ENCODE measurements at regions not wholly inside any gene's neighbourhood (a gene's known extent, or its start where the extent isn't known, plus 50 kb on each side); places are given as distances from the start of the nearest gene placed in this dataset.
"Not testable (repeated sequence)": the region's sequence is repeated elsewhere in the genome, so short reads cannot be mapped to it uniquely, and the experiment has no call there.

- DNase-seq: no peak
Measured at GRCh38 chr1:58183286-58183685, 363.2 kb downstream of the OMA1 start.

GRCh38 chr1:58180537-58180936 is 366.0 kb downstream of the OMA1 start:
- no peak for DNase-seq

- not testable (repeated sequence) for DNase-seq
Measured at GRCh38 chr1:58169160-58169559, 377.4 kb downstream of the OMA1 start.

- DNase-seq: not testable (repeated sequence)
Measured at GRCh38 chr1:58167131-58167530, 379.4 kb downstream of the OMA1 start.

GRCh38 chr1:58166417-58166816 is 380.1 kb downstream of the OMA1 start:
- no peak for DNase-seq

GRCh38 chr1:58165073-58165472 is 381.5 kb downstream of the OMA1 start:
- no peak for DNase-seq

- peak; percentile 30 for DNase-seq
Measured at GRCh38 chr1:58162952-58163550, 383.5 kb downstream of the OMA1 start.

- DNase-seq: no peak
Measured at GRCh38 chr1:58159434-58159830, 387.1 kb downstream of the OMA1 start.

- DNase-seq: no peak
Measured at GRCh38 chr1:58158506-58159433, 387.8 kb downstream of the OMA1 start.

- no peak for DNase-seq
Measured at GRCh38 chr1:58158016-58158415, 388.5 kb downstream of the OMA1 start.

- DNase-seq: no peak
Measured at GRCh38 chr1:58157256-58157655, 389.3 kb downstream of the OMA1 start.

- DNase-seq: no peak
Measured at GRCh38 chr1:58156831-58157230, 389.7 kb downstream of the OMA1 start.

- DNase-seq: no peak
Measured at GRCh38 chr1:58156124-58156468, 390.4 kb downstream of the OMA1 start.

- peak; percentile 1 for DNase-seq
Measured at GRCh38 chr1:58155418-58156123, 391.0 kb downstream of the OMA1 start.

- no peak for DNase-seq
Measured at GRCh38 chr1:58154256-58154655, 392.3 kb downstream of the OMA1 start.

- DNase-seq: no peak
Measured at GRCh38 chr1:58152697-58153096, 393.8 kb downstream of the OMA1 start.

GRCh38 chr1:58149271-58149812 is 397.2 kb downstream of the OMA1 start:
- DNase-seq: no peak

- no peak for DNase-seq
Measured at GRCh38 chr1:58144698-58145270, 401.7 kb downstream of the OMA1 start.

- DNase-seq: no peak
Measured at GRCh38 chr1:58143972-58144697, 402.4 kb downstream of the OMA1 start.

- DNase-seq: no peak
Measured at GRCh38 chr1:58136387-58136786, 410.1 kb downstream of the OMA1 start.

GRCh38 chr1:58135821-58136321 is 410.7 kb downstream of the OMA1 start:
- DNase-seq: no peak

- DNase-seq: no peak
Measured at GRCh38 chr1:58133562-58133961, 413.0 kb downstream of the OMA1 start.

Measured in activated CD4-positive, alpha-beta T cell treated with anti-CD3 and anti-CD28 coated beads, Interleukin-2, Interleukin-6, amounts not matched to agents 100 ng/mL and 50 ng/mL, durations not matched to agents 16 hours and 8 hours (primary cell).